Hematopoietic multipotent progenitor cell treated with erythropoietin and hydrocortisone succinate and interleukin-3 and kit ligand, for 17 days (in vitro differentiated cells): ENCODE measurements at regions not wholly inside any gene's neighbourhood (a gene's known extent, or its start where the extent isn't known, plus 50 kb on each side); places are given as distances from the start of the nearest gene placed in this dataset.
"Not testable (repeated sequence)": the region's sequence is repeated elsewhere in the genome, so short reads cannot be mapped to it uniquely, and the experiment has no call there.

Experiments
- DNase-seq: peaks from one replicate; pipeline ENCODE4 v3.0.0-alpha.2; 2015; ENCODE audit warnings: low spot score

GRCh38 chr16:86258713-86259112 lies 251.6 kb upstream of the FOXF1 start:
- no peak for DNase-seq

GRCh38 chr16:86259499-86259898 lies 250.8 kb upstream of the FOXF1 start:
- DNase-seq, result no peak

GRCh38 chr16:86261379-86261778 lies 248.9 kb upstream of the FOXF1 start:
- DNase-seq, result no peak

- DNase-seq, result not testable (repeated sequence)
These were observed 242.7 kb upstream of the FOXF1 start for GRCh38 chr16:86267657-86268056.

- no peak for DNase-seq
These were observed 239.6 kb upstream of the FOXF1 start for GRCh38 chr16:86270696-86271095.

GRCh38 chr16:86272744-86273143 lies 237.6 kb upstream of the FOXF1 start:
- DNase-seq, result no peak

GRCh38 chr16:86277221-86277620 lies 233.1 kb upstream of the FOXF1 start:
- DNase-seq, result no peak

GRCh38 chr16:86277859-86278258 lies 232.5 kb upstream of the FOXF1 start:
- not testable (repeated sequence) for DNase-seq

GRCh38 chr16:86281421-86281820 lies 228.9 kb upstream of the FOXF1 start:
- no peak for DNase-seq

GRCh38 chr16:86283944-86284343 lies 226.4 kb upstream of the FOXF1 start:
- no peak for DNase-seq

GRCh38 chr16:86285421-86285820 lies 224.9 kb upstream of the FOXF1 start:
- no peak for DNase-seq

- no peak for DNase-seq
These were observed 224.1 kb upstream of the FOXF1 start for GRCh38 chr16:86285938-86286921.

GRCh38 chr16:86286991-86287663 lies 223.2 kb upstream of the FOXF1 start:
- DNase-seq, result no peak

- no peak for DNase-seq
These were observed 222.6 kb upstream of the FOXF1 start for GRCh38 chr16:86287664-86288201.

- DNase-seq, result no peak
These were observed 221.5 kb upstream of the FOXF1 start for GRCh38 chr16:86288716-86289294.

GRCh38 chr16:86289304-86289703 lies 221.0 kb upstream of the FOXF1 start:
- DNase-seq, result no peak

GRCh38 chr16:86289907-86290306 lies 220.4 kb upstream of the FOXF1 start:
- no peak for DNase-seq

GRCh38 chr16:86291491-86291890 lies 218.8 kb upstream of the FOXF1 start:
- DNase-seq, result no peak

GRCh38 chr16:86292171-86292775 lies 218.1 kb upstream of the FOXF1 start:
- DNase-seq, result no peak

- DNase-seq, result no peak
These were observed 217.4 kb upstream of the FOXF1 start for GRCh38 chr16:86292942-86293341.

GRCh38 chr16:86293906-86294305 lies 216.4 kb upstream of the FOXF1 start:
- DNase-seq, result no peak

GRCh38 chr16:86294535-86295196 lies 215.7 kb upstream of the FOXF1 start:
- DNase-seq, result no peak
